WERI-Rb-1 (cell line): ENCODE measurements at regions not wholly inside any gene's neighbourhood (a gene's known extent, or its start where the extent isn't known, plus 50 kb on each side); places are given as distances from the start of the nearest gene placed in this dataset.

Experiments used
- DNase-seq: peaks from one replicate; pipeline ENCODE4 v3.0.0-alpha.2; 2020
- H3K27ac ChIP-seq: fragments of 250-450 bp; sonication (Bioruptor Pico); 2 replicates; pipeline ENCODE4 v1.5.1; 2020; ENCODE audit warnings: mild to moderate bottlenecking, moderate library complexity
- H3K27me3 ChIP-seq: fragments of 250-450 bp; sonication (Bioruptor Pico); 2 replicates; pipeline ENCODE4 v1.5.1; 2021; ENCODE audit warnings: mild to moderate bottlenecking, low read depth, moderate library complexity; ENCODE audit not compliant: insufficient read depth, severe bottlenecking
- H3K36me3 ChIP-seq: fragments of 250-450 bp; sonication (Bioruptor Pico); 2 replicates; pipeline ENCODE4 v1.5.1; 2020; ENCODE audit warnings: mild to moderate bottlenecking, moderate library complexity
- H3K4me3 ChIP-seq: 2 replicates; pipeline ENCODE4 v1.5.1; 2011; ENCODE audit warnings: low read depth, mild to moderate bottlenecking, control low read depth, low read length
- H3K9me3 ChIP-seq: fragments of 250-450 bp; sonication (Bioruptor Pico); 2 replicates; pipeline ENCODE4 v1.5.1; 2021; ENCODE audit warnings: mild to moderate bottlenecking, moderate library complexity; ENCODE audit not compliant: severe bottlenecking
- CTCF ChIP-seq: IDR thresholded peaks from 2 replicates; pipeline ENCODE4 v1.5.1; 2011; ENCODE audit warnings: low read depth, mild to moderate bottlenecking, control low read depth, inconsistent platforms, low read length

DNA sequence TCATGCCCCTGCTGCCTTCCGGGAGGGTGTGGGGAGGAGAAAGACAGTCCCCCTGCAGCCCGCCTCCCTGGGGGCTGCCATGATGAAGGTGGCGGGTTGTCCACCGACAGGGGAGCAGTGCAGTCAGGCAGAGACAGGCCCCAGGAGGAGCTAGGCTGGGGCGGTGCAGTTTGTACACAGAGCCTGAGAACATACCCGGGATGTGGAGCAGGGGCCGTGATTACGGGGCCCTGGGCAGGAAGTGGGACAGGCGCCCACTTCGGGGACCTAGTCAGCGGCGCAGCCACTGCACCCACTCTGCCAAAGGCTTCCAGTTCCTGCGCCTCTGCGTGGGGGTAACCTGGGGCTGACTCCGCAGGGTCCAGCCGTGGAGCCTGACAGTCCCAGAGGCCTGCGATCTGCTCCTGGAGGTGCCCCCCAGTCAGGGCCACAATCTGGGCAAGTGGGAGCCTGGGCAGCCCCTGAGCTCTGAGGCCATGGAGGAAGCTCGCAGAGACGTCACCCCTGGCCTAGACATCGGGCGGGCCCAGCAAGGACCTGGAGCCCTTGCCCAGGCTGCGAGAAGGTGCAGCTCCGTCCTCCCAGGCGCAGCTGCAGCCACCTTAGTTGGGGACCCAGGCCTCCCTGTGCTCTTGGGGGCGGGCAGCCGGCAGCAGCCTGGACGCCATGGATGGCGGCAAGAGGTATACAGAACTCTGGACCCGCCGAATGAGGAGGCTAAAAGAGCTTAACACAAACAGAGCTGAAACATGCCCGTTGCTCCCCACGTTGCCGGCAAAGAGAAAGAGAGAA is 1356.8 kb downstream of the XPNPEP1 start:
- DNase-seq: no peak
- no peak for TF ChIP-seq CTCF

DNA sequence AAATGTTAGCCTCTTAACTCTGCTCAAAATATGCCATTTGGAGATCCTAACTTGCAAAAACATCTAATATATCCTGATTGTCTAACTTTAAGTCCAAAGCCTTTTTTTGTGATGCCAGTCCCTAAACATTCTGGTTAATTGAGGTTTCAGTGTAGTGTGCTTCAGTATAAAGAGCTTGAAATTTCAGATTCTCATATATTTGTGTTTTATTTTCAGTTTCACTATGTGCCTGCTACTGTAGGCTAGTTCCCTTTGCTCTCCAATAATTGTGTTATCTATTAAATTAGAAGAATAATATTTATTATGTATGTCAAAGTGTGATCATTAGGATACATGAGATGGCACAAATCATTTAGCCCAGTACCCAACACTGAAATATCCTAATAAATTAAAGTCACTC is 1361.2 kb downstream of the XPNPEP1 start:
- no peaks in the 10 kb centered on the region for H3K36me3 ChIP-seq

More for the DNA sequence above, 1356.8 kb downstream of the XPNPEP1 start:
- Histone ChIP-seq H3K9me3 (no peaks in the 10 kb centered on the region), H3K4me3 (no peak overlapping the region), H3K27me3 (no peaks in the 10 kb centered on the region), H3K27ac (no peak overlapping the region), H3K36me3 (no peaks in the 10 kb centered on the region)

GRCh38 chr10:108561649-108562048 is 1361.7 kb downstream of the XPNPEP1 start:
- Histone ChIP-seq H3K27ac (no peak overlapping the region), H3K36me3 (no peaks in the 10 kb centered on the region), H3K4me3 (no peak overlapping the region), H3K9me3 (no peaks in the 10 kb centered on the region), H3K27me3 (no peaks in the 10 kb centered on the region)
- no peak for TF ChIP-seq CTCF
- DNase-seq: no peak

More for the DNA sequence above, 1361.2 kb downstream of the XPNPEP1 start:
- H3K27ac ChIP-seq: no peak overlapping the region
- TF ChIP-seq CTCF: no peak
- H3K4me3 ChIP-seq: no peak overlapping the region
- no peak for DNase-seq
- no peaks in the 10 kb centered on the region for H3K9me3 ChIP-seq
- H3K27me3 ChIP-seq: no peaks in the 10 kb centered on the region

- Histone ChIP-seq H3K4me3 (no peak overlapping the region), H3K27me3 (no peaks in the 10 kb centered on the region), H3K9me3 (no peaks in the 10 kb centered on the region), H3K27ac (no peak overlapping the region), H3K36me3 (no peaks in the 10 kb centered on the region)
- TF ChIP-seq CTCF: no peak
- DNase-seq: no peak
Measured at GRCh38 chr10:108560488-108560887, 1362.8 kb downstream of the XPNPEP1 start.

DNA sequence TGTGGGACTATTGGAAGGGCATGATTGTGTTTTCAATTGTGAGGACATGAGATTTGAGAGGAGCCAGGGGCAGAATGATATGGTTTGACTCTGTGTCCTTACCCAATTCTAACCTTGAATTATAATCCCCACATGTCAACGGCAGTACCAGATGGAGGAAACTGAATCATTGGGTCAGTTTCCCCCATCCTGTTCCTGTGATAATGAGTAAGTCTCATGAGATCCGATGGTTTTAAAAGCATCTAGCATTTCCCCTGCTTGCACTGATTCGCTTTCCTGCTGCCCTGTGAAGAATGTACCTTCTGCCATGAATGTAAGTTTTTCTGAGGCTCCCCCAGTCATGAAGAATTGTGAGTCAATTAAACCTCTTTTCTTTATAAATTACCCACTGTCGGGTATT is 1367.1 kb downstream of the XPNPEP1 start:
- no peak overlapping the region for H3K27ac ChIP-seq
- no peaks in the 10 kb centered on the region for H3K36me3 ChIP-seq

More for the DNA sequence above, 1367.1 kb downstream of the XPNPEP1 start:
- no peaks in the 10 kb centered on the region for H3K9me3 ChIP-seq
- no peak for TF ChIP-seq CTCF
- no peak for DNase-seq
- no peak overlapping the region for H3K4me3 ChIP-seq
- no peaks in the 10 kb centered on the region for H3K27me3 ChIP-seq
